Right hindlimb (tissue), 1 donor: ENCODE measurements at regions not wholly inside any gene's neighbourhood (a gene's known extent, or its start where the extent isn't known, plus 50 kb on each side); places are given as distances from the start of the nearest gene placed in this dataset.

Experiments
- DNase-seq: peaks from one replicate; pipeline ENCODE4 v3.0.0-alpha.2; 2018

GRCh38 chr7:17523813-17524739 lies 225.6 kb downstream of the AHR start:
- no peak for DNase-seq

GRCh38 chr7:17524746-17525145 lies 226.3 kb downstream of the AHR start:
- no peak for DNase-seq

GRCh38 chr7:17526621-17527020 lies 228.2 kb downstream of the AHR start:
- DNase-seq = no peak

- DNase-seq = no peak
These were observed 230.2 kb downstream of the AHR start for GRCh38 chr7:17528636-17529035.

- DNase-seq = no peak
These were observed 231.8 kb downstream of the AHR start for GRCh38 chr7:17530244-17530643.

GRCh38 chr7:17530741-17531421 lies 232.4 kb downstream of the AHR start:
- DNase-seq = no peak

GRCh38 chr7:17532861-17533404 lies 234.5 kb downstream of the AHR start:
- DNase-seq = no peak

GRCh38 chr7:17534348-17534747 lies 235.9 kb downstream of the AHR start:
- no peak for DNase-seq

GRCh38 chr7:17535776-17536175 lies 237.3 kb downstream of the AHR start:
- DNase-seq = no peak

GRCh38 chr7:17544401-17544800 lies 245.9 kb downstream of the AHR start:
- DNase-seq = no peak

GRCh38 chr7:17545348-17545747 lies 246.9 kb downstream of the AHR start:
- no peak for DNase-seq

- no peak for DNase-seq
These were observed 247.7 kb downstream of the AHR start for GRCh38 chr7:17546189-17546588.

- no peak for DNase-seq
These were observed 248.1 kb downstream of the AHR start for GRCh38 chr7:17546592-17546991.

GRCh38 chr7:17548014-17548653 lies 249.7 kb downstream of the AHR start:
- no peak for DNase-seq

- no peak for DNase-seq
These were observed 251.0 kb downstream of the AHR start for GRCh38 chr7:17549406-17549805.

GRCh38 chr7:17552373-17552772 lies 253.9 kb downstream of the AHR start:
- DNase-seq = no peak

- DNase-seq = no peak
These were observed 254.5 kb downstream of the AHR start for GRCh38 chr7:17552952-17553351.

GRCh38 chr7:17554341-17555015 lies 256.0 kb downstream of the AHR start:
- DNase-seq = no peak

GRCh38 chr7:17556247-17556956 lies 257.9 kb downstream of the AHR start:
- no peak for DNase-seq

GRCh38 chr7:17557251-17557671 lies 258.8 kb downstream of the AHR start:
- DNase-seq = no peak

- DNase-seq = no peak
These were observed 259.7 kb downstream of the AHR start for GRCh38 chr7:17558135-17558534.
